ENCODE measurements at regions not wholly inside any gene's neighbourhood (a gene's known extent, or its start where the extent isn't known, plus 50 kb on each side); places are given as distances from the start of the nearest gene placed in this dataset.

DNA sequence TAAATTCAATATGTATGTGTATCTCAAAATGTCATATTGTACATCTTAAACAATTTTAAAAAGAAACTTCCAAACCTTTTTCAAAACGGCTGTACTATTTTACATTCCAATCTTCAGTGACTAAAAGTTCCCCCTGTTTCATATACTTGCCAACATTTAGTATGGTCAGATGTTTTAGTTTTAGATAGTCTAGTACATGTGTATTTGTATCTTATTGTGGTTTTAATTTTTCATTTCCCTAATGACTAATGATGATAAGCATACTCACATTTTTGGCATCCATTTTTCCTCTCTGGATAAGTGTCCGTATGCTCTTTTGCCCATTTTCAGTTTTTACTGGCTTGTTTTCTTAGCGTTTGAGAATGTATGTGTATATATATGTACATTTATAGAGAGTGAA is 212.2 kb upstream of the MAGEB18 start:
- no peak overlapping the region for H3K14ac ChIP-seq (replicated peaks; ENCODE audit: low read depth, low read length)
- DNase-seq (no peak), ATAC-seq (ENCODE audit: low read depth) (no peak)
- H4K20me1 ChIP-seq (ENCODE audit: insufficient read depth, low read length) = no peaks in the 10 kb centered on the region
- H3K9me1 ChIP-seq (ENCODE audit: insufficient read depth, low read length) = no peaks in the 10 kb centered on the region
- H3K18ac ChIP-seq (ENCODE audit: low read depth, low read length) = no peak overlapping the region
- no peak overlapping the region for H4K5ac ChIP-seq (ENCODE audit: low read depth, low read length)
- H2AK9ac ChIP-seq (replicated peaks; ENCODE audit: low read depth, low read length, poor library complexity) = no peak overlapping the region
- no peaks in the 10 kb centered on the region for H3K36me3 ChIP-seq (ENCODE audit: control insufficient read depth, insufficient read depth, low read length)
- no peaks in the 10 kb centered on the region for H3K79me1 ChIP-seq (ENCODE audit: low read depth in 1 of 2, low read length in 2 of 2)
- H3K56ac ChIP-seq (ENCODE audit: extremely low read depth, insufficient read depth, low read length) = no peak overlapping the region
- H3K4me2 ChIP-seq (ENCODE audit: low read depth, low read length) = no peak overlapping the region
- no peaks in the 10 kb centered on the region for H3K27me3 ChIP-seq (ENCODE audit: control insufficient read depth, insufficient read depth, low read length)
- H3K9me3 ChIP-seq (ENCODE audit: control insufficient read depth, insufficient read depth, low read length) = peaks cover 2% of the 10 kb centered on the region; the same call in 1 of the 2 replicates
- no peak overlapping the region for H3K4me3 ChIP-seq (ENCODE audit: insufficient read depth, low read depth, low read length)
- H2BK120ac ChIP-seq (ENCODE audit: low read depth, low read length) = no peak overlapping the region
- no peak overlapping the region for H2BK5ac ChIP-seq (ENCODE audit: low read depth, low read length, poor library complexity, severe bottlenecking)
- no peak overlapping the region for H2AK5ac ChIP-seq (ENCODE audit: low read depth, low read length)
- TF ChIP-seq RFX5 (IDR thresholded peaks at IDR 0.05; ENCODE audit: low read depth, low read length) (no peak), CHD1 (IDR thresholded peaks at IDR 0.05; ENCODE audit: low read depth, low read length) (no peak), MAZ (IDR thresholded peaks at IDR 0.05; ENCODE audit: borderline replicate concordance, low read depth, low read length) (no peak), MXI1 (IDR thresholded peaks at IDR 0.05; ENCODE audit: borderline replicate concordance, low read depth, low read length) (no peak), NFE2L2 (IDR thresholded peaks at IDR 0.05; ENCODE audit: low read depth, low read length) (no peak), RAD21 (IDR thresholded peaks at IDR 0.05; ENCODE audit: low read length) (no peak), SMC3 (IDR thresholded peaks at IDR 0.05; ENCODE audit: low read depth, low read length) (no peak), FOS (IDR thresholded peaks at IDR 0.05; ENCODE audit: low read depth, low read length) (no peak), BHLHE40 (IDR thresholded peaks at IDR 0.05; ENCODE audit: low read depth, low read length) (no peak), RCOR1 (IDR thresholded peaks at IDR 0.05; ENCODE audit: insufficient replicate concordance, low read length) (no peak), POLR2A (IDR thresholded peaks at IDR 0.05; ENCODE audit: low read depth, low read length) (no peak), MAFK (IDR thresholded peaks at IDR 0.05; ENCODE audit: low read depth, low read length) (no peak), CEBPB (IDR thresholded peaks at IDR 0.05; ENCODE audit: low read depth, low read length) (no peak)
- TF ChIP-seq, protein P1, sequence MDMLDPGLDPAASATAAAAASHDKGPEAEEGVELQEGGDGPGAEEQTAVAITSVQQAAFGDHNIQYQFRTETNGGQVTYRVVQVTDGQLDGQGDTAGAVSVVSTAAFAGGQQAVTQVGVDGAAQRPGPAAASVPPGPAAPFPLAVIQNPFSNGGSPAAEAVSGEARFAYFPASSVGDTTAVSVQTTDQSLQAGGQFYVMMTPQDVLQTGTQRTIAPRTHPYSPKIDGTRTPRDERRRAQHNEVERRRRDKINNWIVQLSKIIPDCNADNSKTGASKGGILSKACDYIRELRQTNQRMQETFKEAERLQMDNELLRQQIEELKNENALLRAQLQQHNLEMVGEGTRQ (IDR thresholded peaks at IDR 0.05; ENCODE audit: low read depth, low read length) = no peak
- TF ChIP-seq, protein P2, sequence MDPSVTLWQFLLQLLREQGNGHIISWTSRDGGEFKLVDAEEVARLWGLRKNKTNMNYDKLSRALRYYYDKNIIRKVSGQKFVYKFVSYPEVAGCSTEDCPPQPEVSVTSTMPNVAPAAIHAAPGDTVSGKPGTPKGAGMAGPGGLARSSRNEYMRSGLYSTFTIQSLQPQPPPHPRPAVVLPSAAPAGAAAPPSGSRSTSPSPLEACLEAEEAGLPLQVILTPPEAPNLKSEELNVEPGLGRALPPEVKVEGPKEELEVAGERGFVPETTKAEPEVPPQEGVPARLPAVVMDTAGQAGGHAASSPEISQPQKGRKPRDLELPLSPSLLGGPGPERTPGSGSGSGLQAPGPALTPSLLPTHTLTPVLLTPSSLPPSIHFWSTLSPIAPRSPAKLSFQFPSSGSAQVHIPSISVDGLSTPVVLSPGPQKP (IDR thresholded peaks at IDR 0.05; ENCODE audit: borderline replicate concordance, low read depth, low read length) = no peak
- TF ChIP-seq, protein P3, sequence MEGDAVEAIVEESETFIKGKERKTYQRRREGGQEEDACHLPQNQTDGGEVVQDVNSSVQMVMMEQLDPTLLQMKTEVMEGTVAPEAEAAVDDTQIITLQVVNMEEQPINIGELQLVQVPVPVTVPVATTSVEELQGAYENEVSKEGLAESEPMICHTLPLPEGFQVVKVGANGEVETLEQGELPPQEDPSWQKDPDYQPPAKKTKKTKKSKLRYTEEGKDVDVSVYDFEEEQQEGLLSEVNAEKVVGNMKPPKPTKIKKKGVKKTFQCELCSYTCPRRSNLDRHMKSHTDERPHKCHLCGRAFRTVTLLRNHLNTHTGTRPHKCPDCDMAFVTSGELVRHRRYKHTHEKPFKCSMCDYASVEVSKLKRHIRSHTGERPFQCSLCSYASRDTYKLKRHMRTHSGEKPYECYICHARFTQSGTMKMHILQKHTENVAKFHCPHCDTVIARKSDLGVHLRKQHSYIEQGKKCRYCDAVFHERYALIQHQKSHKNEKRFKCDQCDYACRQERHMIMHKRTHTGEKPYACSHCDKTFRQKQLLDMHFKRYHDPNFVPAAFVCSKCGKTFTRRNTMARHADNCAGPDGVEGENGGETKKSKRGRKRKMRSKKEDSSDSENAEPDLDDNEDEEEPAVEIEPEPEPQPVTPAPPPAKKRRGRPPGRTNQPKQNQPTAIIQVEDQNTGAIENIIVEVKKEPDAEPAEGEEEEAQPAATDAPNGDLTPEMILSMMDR (conservative IDR thresholded peaks at IDR 0.05; ENCODE audit: low read depth, low read length) = no peak
- intact Hi-C loops (cut with micrococcal nuclease) (no loop called here), in situ Hi-C loops (cut with MboI; ENCODE audit: low sequenced_read_pairs) (no loop called here), dilution Hi-C loops (cut with HindIII; ENCODE audit: low sequenced_read_pairs, unreplicated experiment) (no loop called here)
- H2BK15ac ChIP-seq (ENCODE audit: low read depth, low read length) = no peak overlapping the region
- H2BK20ac ChIP-seq (ENCODE audit: low read depth, low read length) = no peak overlapping the region
- no peak overlapping the region for H4K8ac ChIP-seq (ENCODE audit: low read depth in 2 of 2, low read length in 2 of 2)
- no peaks in the 10 kb centered on the region for H3K4me1 ChIP-seq (ENCODE audit: control insufficient read depth, insufficient read depth, low read length)
- H2AFZ ChIP-seq (replicated peaks; ENCODE audit: low read length, poor library complexity) = no peak overlapping the region
- H3K4ac ChIP-seq (ENCODE audit: low read depth, low read length) = no peak overlapping the region
- no peak overlapping the region for H3K9ac ChIP-seq (ENCODE audit: low read depth, low read length)
- no CpG with 5 or more reads among the region's 3 CpGs for WGBS, 2 experiments (ENCODE audit: extremely low coverage in 2 of 2, insufficient read length in 1 of 2)
- CTCF ChIA-PET = no interaction called here
- BruUV-seq (replicated peaks) = no TSS peak
- H4K91ac ChIP-seq (ENCODE audit: insufficient read depth, low read depth, low read length) = no peak overlapping the region
- POLR2A ChIA-PET (ENCODE audit: unreplicated experiment) = no interaction called here
- H3K23ac ChIP-seq (ENCODE audit: low read depth, low read length) = no peak overlapping the region
- H3K27ac ChIP-seq (ENCODE audit: insufficient read depth, low read length) = no peak overlapping the region

All from IMR-90 (cell line).